Activated CD8-positive, alpha-beta memory T cell treated with anti-CD3 and anti-CD28 coated beads, Interleukin-2, amount 50 U/mL, for 4 hours (primary cell): ENCODE measurements at regions not wholly inside any gene's neighbourhood (a gene's known extent, or its start where the extent isn't known, plus 50 kb on each side); places are given as distances from the start of the nearest gene placed in this dataset.

ENCODE experiments used
- DNase-seq: peaks from one replicate; pipeline ENCODE4 v3.0.0-alpha.2; 2020

DNA sequence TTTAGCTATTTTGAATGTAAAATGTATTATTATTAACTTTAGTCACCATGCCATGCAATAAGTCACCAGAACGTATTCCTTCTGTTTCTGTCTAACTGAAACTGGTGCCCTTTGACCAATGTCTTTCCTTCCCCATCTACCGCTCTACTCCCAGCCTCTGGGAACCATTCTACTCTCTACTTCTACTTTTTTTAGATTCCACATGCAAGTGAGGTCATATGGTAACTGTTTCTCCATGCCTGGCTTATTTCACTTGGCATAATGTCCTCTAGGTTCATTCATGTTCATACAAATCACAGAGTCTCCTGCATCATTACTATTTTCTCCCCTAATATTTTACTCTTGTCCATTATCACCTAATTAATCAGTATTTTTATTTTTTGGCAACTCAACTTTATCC lies 160.1 kb downstream of the TMX1 start:
- no peak for DNase-seq

DNA sequence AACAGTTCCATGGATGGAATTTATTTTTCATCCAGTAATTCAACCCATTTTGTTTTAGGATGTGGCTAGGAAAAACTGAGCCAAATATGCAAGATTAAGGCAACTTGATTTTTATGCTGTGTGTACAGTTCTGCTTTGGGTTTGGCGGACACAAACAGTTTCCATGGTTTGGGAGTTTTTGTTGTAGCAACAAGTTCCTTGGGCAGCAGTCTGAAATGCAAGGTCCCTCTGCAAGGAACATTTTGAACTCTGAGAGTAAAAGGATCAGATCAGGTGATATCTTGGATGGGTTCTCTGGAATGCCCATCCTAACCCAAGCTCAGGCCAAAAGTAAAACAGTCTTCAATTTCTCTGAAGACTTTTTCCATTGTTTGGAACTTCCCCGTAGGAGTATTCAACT lies 161.2 kb downstream of the TMX1 start:
- DNase-seq = no peak

DNA sequence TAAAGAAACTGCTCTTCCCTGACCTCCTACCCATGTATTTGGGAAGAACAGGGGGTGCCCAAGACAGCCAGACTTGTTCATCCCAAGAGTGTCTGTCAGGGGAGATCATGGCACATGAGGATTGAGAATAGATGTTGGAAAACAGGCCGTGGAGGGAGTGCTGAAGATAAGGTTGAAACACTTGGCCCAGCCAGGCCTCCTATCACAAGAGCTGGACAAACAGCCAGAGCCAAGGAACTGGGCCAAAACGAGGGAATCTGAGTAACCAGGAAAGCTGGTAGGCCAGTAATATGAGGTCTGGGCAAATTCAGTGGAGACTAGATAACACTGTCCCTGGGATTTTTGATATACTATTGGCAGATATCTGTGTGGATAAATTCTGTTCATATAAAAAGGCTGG lies 161.7 kb downstream of the TMX1 start:
- no peak for DNase-seq

DNA sequence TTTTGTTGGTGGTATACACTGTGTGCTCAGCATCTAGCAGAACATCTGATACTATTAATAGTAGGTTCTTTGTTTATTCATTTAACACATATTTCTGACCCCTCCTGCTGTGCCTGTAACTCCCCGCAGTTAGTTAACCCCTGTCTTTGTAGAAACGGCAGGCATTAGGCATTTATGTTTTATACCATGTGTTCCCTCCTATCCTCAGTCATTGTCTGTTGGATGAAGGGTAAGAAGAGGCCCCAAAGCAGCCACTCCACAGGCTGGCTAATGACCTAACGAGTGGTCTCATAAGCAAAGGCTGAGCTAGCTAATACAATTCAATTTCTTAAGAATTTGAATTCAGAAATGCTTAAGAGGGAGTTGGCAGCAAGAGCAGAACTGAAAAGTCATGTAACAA lies 170.8 kb downstream of the TMX1 start:
- DNase-seq = no peak

DNA sequence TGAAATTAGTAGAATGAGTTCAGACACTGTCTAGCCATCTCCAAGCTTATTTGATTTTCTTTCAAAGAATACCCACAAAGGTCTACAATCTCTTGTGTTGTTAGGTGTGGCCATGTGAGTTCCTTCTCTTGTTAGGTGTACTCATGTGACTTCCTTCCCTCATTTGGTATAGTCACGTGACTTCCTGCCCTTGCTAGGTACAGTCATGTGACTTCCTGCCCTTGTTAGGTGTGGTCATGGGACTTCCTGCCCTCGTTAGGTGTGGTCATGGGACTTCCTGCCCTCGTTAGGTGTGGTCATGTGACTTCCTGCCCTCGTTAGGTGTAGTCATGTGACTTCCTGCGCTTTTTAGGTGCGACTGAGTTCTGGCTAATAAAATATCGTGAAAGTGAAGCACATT lies 179.6 kb downstream of the TMX1 start:
- DNase-seq = no peak

DNA sequence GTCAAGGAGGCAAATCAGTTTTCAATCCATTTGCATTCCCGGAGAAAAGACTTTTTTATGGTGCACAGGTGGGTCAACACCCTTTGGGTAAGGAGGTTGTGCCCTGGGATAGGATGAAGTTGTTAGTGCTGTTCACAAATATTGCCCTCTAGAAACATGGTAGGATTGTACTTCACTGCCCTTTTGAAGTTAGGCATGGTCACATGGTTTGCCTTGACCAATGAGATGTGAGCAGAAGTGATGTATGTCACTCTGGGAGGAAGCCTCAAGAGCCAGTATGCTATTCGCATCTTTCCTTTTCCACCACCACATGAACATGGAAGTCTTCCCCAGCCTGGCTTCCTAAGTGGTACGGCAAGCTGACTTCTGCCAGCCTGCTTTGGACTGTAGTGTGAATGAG lies 182.7 kb downstream of the TMX1 start:
- DNase-seq = no peak

DNA sequence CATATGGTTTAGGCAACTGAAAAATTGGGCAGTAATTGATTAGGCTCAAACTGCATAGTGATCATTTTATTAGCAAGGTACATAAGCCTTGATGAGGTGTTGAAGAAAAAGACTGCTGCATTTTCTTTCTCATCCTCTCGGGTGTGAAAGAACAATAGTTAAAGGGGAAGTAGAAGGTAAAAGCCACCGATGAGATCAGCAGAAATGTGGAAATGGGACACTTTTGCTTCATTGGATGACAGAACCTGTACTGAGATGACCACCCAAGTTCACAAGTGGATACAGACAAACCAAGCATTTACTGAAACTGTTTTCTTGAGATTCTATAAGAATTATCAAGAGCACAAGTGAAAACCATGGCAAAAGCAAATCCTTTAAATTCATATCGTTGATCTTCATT lies 184.0 kb downstream of the TMX1 start:
- DNase-seq = no peak

DNA sequence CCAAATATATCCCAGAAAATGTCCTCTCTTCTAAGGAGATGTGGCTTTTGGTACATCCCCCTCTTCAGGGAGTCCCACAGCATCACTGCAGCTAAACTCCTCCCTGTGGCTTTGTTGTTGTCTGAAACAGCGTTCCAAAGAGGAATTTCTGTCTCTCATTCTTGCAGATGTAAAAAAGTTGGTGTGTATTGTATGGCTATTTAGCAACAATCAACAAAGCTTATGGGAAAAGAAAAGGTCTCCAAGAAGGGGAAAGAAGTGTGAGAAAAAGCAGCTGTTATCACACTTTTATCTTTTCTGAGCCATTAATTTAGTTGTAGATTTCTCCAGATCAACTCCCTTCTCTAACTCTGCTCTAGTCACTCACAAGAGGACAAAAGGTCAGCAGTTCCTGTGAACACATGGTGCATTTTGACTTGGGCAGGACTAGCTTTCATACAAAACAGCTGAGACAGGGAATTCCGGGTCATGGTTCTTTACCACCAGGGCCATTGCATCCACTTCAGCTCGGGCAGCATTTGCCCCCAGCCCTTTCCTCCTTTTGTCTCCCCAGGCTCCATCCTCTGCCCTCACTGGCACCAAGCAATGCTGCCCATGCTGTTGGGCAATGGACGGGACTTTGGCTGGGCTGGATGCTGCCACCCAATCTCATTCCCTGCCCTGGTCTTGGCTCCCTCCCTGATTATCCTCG lies 184.7 kb downstream of the TMX1 start:
- DNase-seq = no peak

DNA sequence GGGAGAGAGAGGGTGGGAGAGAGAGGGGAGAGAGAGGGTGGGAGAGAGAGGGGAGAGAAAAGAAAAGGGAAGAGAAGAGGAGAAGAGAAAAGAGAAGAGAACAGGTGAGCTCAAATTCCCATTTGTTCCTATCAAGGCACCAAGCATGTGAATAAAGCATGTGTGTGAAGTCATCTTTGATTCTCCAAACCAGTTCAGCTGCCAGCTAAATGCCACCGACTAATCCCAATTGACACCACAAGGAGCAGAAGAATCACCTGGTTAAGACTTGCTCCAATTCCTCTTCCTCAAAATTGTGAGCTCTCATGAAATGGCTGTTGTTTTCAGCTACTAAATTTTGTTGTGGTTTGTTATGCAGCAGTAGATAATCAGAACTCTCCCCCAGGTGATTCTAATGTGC lies 188.9 kb downstream of the TMX1 start:
- no peak for DNase-seq

DNA sequence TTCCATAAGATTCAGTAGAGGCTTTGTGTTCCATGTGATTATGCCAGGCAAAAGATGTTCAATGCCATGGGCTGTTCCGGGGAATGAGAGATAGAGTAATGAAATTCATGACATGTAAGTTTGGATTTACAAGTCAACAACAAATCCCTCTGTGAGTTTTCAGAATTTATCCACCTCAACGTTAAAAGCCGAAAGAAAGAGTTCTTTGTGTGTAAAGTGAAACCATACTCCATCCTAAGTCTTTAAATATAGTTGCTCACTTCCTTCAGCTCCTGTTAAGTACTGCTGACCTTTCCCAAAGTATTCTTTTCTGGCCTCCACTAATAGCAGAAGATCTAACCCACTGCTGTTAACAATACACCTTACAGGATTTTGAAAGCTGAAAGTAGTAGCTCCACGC lies 190.0 kb downstream of the TMX1 start:
- DNase-seq = no peak

DNA sequence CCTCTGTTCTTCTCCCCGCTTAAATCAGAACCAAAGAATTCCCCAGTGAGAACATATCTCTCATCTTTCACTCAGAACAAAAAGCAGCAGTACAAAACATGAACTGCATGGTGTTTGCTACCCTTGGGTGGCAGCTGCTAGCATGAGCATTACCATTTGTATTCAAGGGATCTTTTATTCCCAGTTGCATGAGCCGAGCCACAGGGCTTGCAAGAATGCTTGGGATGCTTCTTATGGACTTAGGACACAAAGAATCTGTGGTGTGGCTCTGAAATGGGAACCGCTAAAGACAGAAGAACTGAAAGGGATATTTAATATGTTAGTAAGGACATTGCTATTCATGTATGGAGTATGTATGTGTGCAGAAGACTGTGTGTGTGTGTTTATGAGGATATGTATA lies 190.6 kb downstream of the TMX1 start:
- no peak for DNase-seq

DNA sequence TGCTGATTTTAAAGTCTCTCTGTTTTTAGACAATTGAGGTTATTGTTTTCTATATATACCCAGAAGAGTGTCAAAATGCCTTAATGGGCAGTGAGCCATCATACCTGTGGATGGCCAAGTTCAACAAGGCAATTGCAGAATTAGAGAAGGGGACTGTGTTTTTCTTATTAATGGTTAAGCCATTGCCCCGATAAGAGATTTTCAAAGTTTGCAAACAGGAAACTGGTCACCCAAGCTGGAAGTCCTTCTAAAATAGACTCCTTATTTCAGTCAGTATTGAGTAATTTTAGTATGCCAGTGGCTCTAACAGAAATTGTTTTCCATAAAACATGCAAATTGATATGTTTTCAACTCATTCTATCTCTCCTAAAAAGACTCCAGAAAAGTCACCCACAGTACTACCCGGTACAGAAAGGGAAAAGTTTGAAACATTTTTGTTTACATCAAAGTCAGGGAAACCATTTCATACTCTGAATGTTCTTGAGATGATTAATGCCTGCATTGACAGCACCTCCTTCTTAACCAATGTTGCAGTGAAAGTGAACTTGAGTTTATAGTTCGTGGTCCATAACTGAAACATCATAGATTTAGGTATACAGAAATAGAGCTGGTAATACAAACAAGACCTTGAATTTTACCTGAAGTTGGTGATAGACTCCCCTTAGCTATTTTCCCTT lies 191.1 kb downstream of the TMX1 start:
- no peak for DNase-seq

DNA sequence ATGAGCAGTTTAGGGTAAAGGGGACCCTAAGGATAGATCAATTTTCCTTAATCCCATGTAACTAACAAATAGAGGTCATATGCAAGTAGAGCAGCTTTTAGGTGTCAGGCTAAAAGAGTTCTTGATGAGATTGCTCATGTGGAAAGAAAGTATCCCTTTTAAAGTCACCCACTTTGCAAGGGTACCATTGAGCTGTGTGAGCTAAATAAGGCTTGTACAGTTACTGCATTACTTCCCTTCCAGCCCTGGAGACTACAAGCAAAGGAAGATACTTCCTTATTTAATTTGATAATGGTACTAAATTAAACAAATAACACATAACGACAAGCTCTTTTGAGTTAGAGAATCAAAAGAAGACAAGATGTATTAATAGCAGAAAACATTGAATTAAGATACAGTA lies 191.7 kb downstream of the TMX1 start:
- DNase-seq = no peak

DNA sequence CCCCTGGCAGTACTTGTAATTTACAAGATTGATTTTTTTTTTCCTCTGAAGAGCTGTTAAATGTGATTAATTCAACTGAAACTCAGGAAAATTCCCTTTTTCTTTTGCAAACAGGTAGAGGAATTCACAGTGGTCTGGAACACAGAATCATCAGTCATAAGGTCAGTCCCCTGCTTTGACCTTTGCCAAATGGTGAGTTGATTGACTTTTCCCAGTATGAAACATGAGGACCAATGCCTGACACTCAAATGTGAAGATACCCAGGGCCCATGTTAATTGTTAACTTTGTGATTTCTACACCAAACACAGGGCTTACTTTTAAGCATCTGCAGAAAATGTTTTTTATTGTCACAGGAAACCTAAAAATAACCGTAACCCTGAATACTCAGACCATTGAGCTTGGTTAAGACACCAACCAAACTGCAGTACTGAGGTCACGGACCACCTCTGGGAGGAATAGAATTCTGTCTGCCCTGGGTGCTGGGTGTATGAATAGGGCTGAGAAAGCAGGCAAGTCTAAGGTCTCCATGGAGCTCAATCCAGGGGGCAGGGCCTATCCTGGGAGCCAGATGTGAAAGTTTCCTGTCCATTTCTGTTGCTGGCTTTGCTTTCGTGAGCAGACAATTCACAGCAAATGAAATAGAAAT lies 192.4 kb downstream of the TMX1 start:
- no peak for DNase-seq

DNA sequence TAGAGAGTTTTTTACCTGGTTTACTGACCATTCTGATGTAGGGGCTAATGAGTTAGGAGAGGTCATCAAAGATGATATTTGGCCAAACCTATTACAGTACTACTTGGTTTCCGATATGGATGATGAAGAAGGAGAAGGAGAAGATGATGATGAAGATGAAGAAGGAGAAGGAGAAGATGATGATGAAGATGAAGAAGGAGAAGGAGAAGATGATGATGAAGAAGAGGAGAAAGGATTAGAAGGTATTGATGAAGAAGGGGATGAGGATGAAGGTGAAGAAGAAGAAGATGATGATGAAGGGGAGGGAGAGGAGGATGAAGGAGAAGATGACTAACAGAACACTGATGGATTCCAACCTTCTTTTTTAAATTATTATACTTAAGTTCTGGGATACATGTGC lies 196.6 kb downstream of the TMX1 start:
- DNase-seq = no peak

DNA sequence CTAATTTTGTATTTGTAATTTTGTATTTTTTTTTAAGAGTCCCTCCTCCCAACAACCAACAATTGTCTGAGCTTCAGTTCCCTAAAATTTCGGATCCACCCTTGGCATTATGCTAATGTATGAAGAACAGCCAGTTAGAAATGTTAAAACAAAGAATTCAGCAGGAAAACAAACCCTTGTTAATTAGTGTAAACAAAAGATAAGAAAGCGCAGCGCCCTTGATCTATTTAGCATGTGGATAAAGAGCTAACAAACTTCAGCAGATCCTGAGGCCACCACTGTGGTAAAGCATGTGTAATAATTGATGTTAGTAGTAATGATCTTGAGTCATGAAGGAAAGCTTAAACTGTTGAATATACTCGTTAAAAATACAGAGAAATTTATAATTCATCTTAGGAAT lies 199.8 kb downstream of the TMX1 start:
- DNase-seq = no peak

DNA sequence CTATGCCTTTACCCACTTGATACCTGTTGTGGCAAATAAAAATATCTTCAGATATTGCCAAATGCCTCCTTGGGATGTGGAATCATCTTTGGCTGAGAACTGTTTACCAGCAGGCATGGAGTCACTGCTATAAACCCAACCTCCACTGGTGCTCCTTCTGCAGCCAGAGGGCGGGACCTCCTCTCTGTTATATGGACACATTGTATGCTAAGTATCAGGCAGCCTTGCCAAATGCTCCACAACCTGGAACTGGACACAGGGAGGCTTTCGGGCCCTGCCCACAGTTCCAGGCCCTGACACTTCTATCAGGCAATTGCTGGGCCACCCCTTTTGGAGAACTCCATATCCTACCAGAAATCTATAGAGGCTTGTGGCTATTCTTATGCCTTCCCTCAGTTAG lies 201.0 kb downstream of the TMX1 start:
- no peak for DNase-seq

DNA sequence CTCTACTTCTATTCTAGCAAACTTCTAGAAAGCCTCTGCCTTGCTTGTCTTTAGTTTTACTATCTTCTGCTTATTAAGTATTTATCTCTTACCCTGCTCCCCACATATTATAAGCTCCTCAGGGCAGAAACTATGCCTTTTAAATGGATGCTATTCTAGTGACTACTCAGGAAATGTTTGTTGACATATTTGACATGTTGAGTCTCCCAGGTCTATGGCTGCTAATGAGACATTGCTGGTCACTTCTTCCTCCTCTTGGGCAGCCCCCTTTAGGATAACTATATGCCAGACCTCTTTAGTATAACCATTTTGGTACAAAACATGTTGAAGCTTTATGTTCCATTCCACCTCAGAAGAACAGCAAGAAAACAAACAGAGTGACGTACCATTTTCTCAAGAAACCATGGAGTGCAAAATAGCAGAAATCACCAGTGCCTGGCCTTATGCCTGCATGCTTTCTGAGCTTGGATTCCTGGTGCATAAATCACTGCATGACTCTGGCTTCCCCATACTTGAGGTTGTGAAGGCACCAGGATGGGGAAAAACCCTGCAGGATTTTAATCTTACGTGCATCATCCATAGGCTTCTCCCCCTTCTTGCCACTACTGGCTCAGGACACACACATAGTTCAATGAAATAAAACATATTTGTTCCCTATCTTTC lies 202.6 kb downstream of the TMX1 start:
- no peak for DNase-seq

DNA sequence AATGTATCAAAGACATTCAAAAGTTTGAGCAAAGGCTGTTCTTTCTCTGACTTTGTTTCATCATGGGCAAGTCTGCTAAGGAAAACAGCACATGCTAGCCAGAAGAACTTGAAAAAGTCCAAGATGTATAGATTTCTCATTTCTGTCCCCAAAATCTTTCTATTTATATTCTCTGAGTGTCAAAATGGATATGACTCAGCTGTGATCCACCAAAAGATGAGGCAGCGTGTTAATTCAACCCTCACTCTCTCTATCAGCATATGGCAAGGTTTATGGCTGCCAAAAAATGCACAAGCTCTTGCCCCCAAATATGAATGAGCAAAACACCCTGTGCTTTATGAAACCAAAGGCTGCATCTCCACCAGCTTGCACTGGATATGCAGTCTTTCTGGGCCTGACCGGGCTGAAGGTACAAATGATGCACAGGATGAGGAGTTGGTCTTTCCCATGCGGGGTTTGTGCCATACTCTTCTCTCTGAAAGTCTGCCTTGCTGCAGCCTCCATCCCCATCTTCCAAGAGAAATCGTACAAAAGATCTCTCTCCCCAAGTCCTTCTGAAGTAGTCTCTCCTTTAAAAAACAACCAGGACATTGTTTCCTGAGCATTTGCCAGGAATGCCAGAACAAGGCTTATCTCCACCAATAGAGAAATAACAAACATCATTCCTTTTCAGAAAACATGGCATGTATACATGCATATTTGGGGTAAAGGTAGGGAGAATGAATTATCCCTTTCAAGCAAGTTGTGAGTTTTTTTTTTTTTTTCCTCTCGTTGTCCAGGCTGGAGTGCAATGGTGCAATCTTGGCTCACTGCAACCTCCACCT lies 203.4 kb downstream of the TMX1 start:
- DNase-seq = no peak

DNA sequence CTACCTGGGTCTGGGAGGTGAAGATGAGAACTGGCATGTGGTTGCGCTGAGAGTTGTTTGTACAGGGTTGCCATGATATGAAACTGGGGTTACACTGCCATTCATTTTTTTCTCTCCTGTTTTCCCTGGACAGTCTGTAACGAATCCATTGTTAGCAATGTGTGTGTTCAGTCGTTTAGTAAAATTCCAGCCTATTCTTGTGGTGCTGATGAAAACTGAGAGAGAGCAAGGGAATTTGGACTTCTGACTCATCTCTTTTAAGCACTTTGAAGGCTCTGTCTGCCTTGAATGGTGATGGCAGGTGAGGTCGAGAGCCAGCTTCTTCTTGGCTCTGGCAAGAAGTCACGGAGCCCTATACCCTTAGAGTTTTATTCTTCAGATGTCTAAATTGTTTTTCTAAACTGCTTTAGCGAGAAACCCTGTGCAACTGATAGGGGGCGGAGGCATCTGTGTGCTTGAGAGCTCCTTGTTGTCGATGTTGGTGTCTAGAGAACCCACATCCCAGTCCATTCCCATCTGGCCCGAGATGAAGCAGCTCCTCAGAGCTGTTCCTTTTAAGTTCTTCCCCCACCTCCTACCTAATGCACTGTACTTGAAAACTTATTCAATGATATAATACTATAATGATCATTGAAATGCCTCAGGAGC lies 204.4 kb downstream of the TMX1 start:
- no peak for DNase-seq

DNA sequence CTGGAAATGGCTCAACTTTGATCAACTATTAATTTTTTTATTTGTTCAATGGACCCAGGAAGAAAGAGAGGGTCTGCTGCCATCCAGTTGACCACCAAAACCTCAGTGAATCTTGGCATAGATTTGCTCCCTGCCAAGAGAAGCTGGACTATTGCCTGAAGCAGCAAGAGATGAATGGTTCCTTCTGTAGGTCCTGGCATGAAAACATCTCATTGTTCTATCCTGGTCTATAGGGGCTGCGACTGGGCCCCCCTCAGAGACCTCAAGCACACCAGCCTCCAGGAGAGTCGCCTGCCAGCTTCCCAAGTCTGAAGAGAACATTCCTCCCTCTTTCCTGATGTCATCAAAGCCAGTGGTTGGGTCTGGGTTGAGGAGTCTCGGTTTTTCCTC lies 204.9 kb downstream of the TMX1 start:
- DNase-seq = no peak

DNA sequence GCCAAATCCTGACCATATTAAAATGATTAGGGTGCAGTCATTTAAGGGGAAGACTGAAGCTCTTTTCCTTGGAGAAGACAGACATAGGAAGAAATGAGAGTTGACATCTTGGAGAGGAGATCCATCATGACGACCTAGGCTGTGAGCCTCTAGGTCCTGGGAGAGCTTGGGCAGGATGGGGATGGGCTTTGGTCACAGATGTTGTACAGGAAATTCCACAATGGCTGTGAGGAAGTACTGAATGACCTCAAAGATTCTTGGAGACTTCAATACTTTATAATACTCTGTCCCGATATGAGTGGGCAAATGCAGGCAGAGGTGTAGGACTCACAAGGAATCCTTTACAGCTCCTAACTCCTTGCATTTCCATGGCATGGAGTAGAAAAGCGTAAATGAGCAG lies 204.9 kb upstream of the FRMD6 start:
- DNase-seq = no peak

DNA sequence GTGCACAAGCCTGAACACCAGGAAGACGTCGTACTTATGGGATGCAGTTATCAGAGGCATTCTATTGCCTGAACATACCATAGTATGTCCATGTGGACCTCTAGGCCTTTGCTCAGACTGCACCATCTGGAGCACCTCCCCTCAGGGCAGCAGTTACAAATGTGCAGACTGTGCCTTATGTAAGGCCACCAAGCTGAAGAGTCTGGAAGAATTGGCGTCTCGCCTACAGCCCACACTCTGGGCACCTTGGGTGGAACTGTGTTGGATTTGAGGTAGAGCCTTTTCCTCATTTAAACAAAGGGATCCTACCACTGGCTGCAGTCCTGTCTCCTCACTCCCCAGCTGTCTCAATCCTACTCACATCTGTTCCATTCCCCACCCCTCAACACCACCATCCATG lies 204.3 kb upstream of the FRMD6 start:
- no peak for DNase-seq
